Breast epithelium (tissue), 3 donors: ENCODE measurements at regions not wholly inside any gene's neighbourhood (a gene's known extent, or its start where the extent isn't known, plus 50 kb on each side); places are given as distances from the start of the nearest gene placed in this dataset.

Experiments
- POLR2A ChIP-seq: fragments of 450-650 bp; IDR thresholded peaks from one replicate; pipeline ENCODE4 v1.6.1; 2016; ENCODE audit warnings: antibody characterized with exemption, mild to moderate bottlenecking, moderate library complexity
- POLR2AphosphoS5 ChIP-seq, 3 donors: sonication (generic); formaldehyde crosslinking; IDR thresholded peaks; one replicate each; pipeline ENCODE4 v1.6.1; 2017; ENCODE audit warnings: antibody characterized with exemption in 3 of 3
- TF ChIP-seq, protein P1 (sequence below), 3 donors: fragments of 450-650 bp; IDR thresholded peaks; one replicate each; pipeline ENCODE4 v1.5.1; 2016 to 2017; ENCODE audit warnings: antibody characterized with exemption in 3 of 3, mild to moderate bottlenecking in 3 of 3, moderate library complexity in 3 of 3

- TF ChIP-seq, protein P1, sequence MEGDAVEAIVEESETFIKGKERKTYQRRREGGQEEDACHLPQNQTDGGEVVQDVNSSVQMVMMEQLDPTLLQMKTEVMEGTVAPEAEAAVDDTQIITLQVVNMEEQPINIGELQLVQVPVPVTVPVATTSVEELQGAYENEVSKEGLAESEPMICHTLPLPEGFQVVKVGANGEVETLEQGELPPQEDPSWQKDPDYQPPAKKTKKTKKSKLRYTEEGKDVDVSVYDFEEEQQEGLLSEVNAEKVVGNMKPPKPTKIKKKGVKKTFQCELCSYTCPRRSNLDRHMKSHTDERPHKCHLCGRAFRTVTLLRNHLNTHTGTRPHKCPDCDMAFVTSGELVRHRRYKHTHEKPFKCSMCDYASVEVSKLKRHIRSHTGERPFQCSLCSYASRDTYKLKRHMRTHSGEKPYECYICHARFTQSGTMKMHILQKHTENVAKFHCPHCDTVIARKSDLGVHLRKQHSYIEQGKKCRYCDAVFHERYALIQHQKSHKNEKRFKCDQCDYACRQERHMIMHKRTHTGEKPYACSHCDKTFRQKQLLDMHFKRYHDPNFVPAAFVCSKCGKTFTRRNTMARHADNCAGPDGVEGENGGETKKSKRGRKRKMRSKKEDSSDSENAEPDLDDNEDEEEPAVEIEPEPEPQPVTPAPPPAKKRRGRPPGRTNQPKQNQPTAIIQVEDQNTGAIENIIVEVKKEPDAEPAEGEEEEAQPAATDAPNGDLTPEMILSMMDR (IDR thresholded peaks at IDR 0.05), result no peak
- no peak for TF ChIP-seq POLR2A
- TF ChIP-seq POLR2AphosphoS5 (IDR thresholded peaks at IDR 0.05), result no peak
These were observed 131.6 kb upstream of the CACNA1E start for GRCh38 chr1:181351740-181352139.
